Sigmoid colon (tissue), 4 donors: ENCODE measurements at regions not wholly inside any gene's neighbourhood (a gene's known extent, or its start where the extent isn't known, plus 50 kb on each side); places are given as distances from the start of the nearest gene placed in this dataset.
A peak's percentile ranks its signal among the peaks of the same experiment; 100 is the strongest.

Experiments used
- EP300 ChIP-seq, 4 donors: sonication (generic); formaldehyde crosslinking; IDR thresholded peaks; one replicate each; pipeline ENCODE4 v1.6.1; 2017; ENCODE audit warnings: antibody characterized with exemption in 4 of 4
- POLR2A ChIP-seq, 2 donors: fragments of 450-650 bp; IDR thresholded peaks; one replicate each; pipeline ENCODE4 v1.6.1; 2016; ENCODE audit warnings: antibody characterized with exemption in 2 of 2, mild to moderate bottlenecking in 2 of 2, moderate library complexity in 2 of 2
- TF ChIP-seq, protein P1 (sequence below), 4 experiments: fragments of 450-650 bp in 3 of 4; fragments of 200-600 bp in 1 of 4; IDR thresholded peaks; one replicate each; pipeline ENCODE4 v1.5.1; 2016 to 2019; ENCODE audit warnings: antibody characterized with exemption in 4 of 4, mild to moderate bottlenecking in 3 of 4, moderate library complexity in 2 of 4

DNA sequence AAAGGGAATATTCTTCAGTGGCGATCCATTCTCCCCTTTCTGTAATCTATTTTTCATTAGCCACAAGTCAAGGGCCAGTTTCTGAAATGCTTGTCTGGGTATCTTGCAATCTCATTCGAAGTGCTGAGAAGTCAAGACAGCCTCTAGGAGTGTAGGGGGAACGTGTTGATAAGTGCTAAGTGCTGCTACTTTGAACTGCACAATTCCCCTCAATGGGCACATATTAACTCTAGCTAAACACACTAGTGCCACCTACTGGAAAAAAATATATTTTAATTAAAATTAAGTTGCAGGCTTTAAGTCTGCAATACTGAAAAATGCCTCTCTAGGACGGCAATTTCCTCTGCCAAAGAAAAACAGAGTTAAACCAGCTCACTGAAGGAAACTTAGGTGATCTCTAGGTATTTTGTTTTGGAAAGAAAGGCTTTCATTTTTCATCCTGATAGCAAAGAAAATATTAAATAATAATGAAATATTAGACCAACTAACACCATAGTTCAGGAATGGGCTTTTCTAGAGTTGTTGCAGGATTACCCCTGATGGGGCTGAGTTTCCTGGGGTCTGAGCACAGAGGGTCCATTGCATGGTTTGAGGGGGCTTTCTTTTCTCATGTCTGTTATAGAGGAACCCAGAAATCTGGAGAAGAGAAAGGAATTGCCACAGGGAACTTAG is 181.9 kb upstream of the KBTBD8 start:
- TF ChIP-seq POLR2A (IDR thresholded peaks at IDR 0.05) (no peak), EP300 (IDR thresholded peaks at IDR 0.05) (no peak)
- TF ChIP-seq, protein P1, sequence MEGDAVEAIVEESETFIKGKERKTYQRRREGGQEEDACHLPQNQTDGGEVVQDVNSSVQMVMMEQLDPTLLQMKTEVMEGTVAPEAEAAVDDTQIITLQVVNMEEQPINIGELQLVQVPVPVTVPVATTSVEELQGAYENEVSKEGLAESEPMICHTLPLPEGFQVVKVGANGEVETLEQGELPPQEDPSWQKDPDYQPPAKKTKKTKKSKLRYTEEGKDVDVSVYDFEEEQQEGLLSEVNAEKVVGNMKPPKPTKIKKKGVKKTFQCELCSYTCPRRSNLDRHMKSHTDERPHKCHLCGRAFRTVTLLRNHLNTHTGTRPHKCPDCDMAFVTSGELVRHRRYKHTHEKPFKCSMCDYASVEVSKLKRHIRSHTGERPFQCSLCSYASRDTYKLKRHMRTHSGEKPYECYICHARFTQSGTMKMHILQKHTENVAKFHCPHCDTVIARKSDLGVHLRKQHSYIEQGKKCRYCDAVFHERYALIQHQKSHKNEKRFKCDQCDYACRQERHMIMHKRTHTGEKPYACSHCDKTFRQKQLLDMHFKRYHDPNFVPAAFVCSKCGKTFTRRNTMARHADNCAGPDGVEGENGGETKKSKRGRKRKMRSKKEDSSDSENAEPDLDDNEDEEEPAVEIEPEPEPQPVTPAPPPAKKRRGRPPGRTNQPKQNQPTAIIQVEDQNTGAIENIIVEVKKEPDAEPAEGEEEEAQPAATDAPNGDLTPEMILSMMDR (IDR thresholded peaks at IDR 0.05), result peak; percentile 41 to 61 (median 57)
